ENCODE measurements at regions not wholly inside any gene's neighbourhood (a gene's known extent, or its start where the extent isn't known, plus 50 kb on each side); places are given as distances from the start of the nearest gene placed in this dataset.

- no peaks in the 10 kb centered on the region for H3K36me3 ChIP-seq (ENCODE audit: control insufficient read depth, insufficient read depth, low read length)
- H3K9me3 ChIP-seq: peaks cover 3% of the 10 kb centered on the region; the same call in 1 of the 2 replicates
- no peak for TF ChIP-seq CTCF (IDR thresholded peaks at IDR 0.05; ENCODE audit: insufficient read depth in 1 of 2, low read depth in 1 of 2, low read length in 1 of 2, severe bottlenecking in 1 of 2, unreplicated experiment in 1 of 2)
- ChIA-PET CTCF (no interaction called here), POLR2A (no interaction called here)
- Mint-ChIP-seq H3K4me3 (ENCODE audit: unreplicated experiment) (no peak overlapping the region), H3K27ac (ENCODE audit: unreplicated experiment) (no peak overlapping the region), H3K36me3 (ENCODE audit: insufficient read depth, unreplicated experiment) (no peaks in the 10 kb centered on the region), H3K27me3 (ENCODE audit: insufficient read depth, unreplicated experiment) (peaks cover 4% of the 10 kb centered on the region), H3K4me1 (ENCODE audit: low read depth, unreplicated experiment) (peaks cover 15% of the 10 kb centered on the region), H3K9me3 (ENCODE audit: unreplicated experiment) (no peaks in the 10 kb centered on the region)
- no peak for DNase-seq
- no TSS peak for BruUV-seq (replicated peaks)
- intact Hi-C loops (cut with micrococcal nuclease; ENCODE audit: unreplicated experiment): no loop called here
- no peak overlapping the region for H3K4me3 ChIP-seq (ENCODE audit: low read depth, low read length)
- peaks cover 20% of the 10 kb centered on the region for H3K4me1 ChIP-seq
- H3K27me3 ChIP-seq (replicated peaks; ENCODE audit: control insufficient read depth, insufficient read depth, low read length): no peaks in the 10 kb centered on the region
Observed at GRCh38 chr4:18571301-18571761, 549.8 kb upstream of the LCORL start.

DNA sequence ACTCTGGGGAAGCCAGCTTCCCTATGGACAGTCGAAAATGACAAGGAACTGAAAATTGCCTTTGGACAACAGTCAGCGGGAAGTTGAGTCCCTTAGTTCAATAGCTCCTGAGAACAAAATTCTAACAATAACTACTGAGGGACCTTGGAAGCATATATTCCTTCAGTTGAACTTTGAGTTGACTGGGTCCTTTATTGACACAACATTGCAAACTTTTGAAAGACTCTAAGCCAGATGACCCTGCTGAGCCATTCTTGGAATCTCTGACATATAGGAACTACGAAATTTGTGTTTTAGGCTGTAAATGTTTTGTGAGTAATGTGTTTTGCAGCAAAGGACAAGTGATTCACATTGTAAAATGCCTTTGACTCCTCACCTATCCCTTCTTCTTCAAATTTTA lies 548.8 kb upstream of the LCORL start:
- POLR2A ChIA-PET: no interaction called here
- Histone ChIP-seq H3K4me3 (ENCODE audit: low read depth, low read length) (no peak overlapping the region), H3K9me3 (peaks cover 3% of the 10 kb centered on the region; the same call in 1 of the 2 replicates), H3K36me3 (ENCODE audit: control insufficient read depth, insufficient read depth, low read length) (no peaks in the 10 kb centered on the region), H3K4me1 (peaks cover 20% of the 10 kb centered on the region), H3K27me3 (replicated peaks; ENCODE audit: control insufficient read depth, insufficient read depth, low read length) (no peaks in the 10 kb centered on the region)
- Mint-ChIP-seq H3K27ac (ENCODE audit: unreplicated experiment) (no peak overlapping the region), H3K4me1 (ENCODE audit: low read depth, unreplicated experiment) (peaks cover 15% of the 10 kb centered on the region), H3K4me3 (ENCODE audit: unreplicated experiment) (no peak overlapping the region), H3K9me3 (ENCODE audit: unreplicated experiment) (no peaks in the 10 kb centered on the region), H3K36me3 (ENCODE audit: insufficient read depth, unreplicated experiment) (no peaks in the 10 kb centered on the region), H3K27me3 (ENCODE audit: insufficient read depth, unreplicated experiment) (peaks cover 4% of the 10 kb centered on the region)
- CTCF ChIA-PET: interaction anchor here (0.5 kb wide), 1 partner anchor 789 kb away, joined by 3 read pairs; the partner anchor contains the start of gene FAM184B
- intact Hi-C loops (cut with micrococcal nuclease; ENCODE audit: unreplicated experiment): no loop called here
- TF ChIP-seq CTCF (IDR thresholded peaks at IDR 0.05; ENCODE audit: insufficient read depth in 1 of 2, low read depth in 1 of 2, low read length in 1 of 2, severe bottlenecking in 1 of 2, unreplicated experiment in 1 of 2): no peak
- DNase-seq: no peak
- BruUV-seq (replicated peaks): no TSS peak

- Mint-ChIP-seq H3K36me3 (ENCODE audit: insufficient read depth, unreplicated experiment) (no peaks in the 10 kb centered on the region), H3K4me3 (ENCODE audit: unreplicated experiment) (no peak overlapping the region), H3K9me3 (ENCODE audit: unreplicated experiment) (no peaks in the 10 kb centered on the region), H3K27ac (ENCODE audit: unreplicated experiment) (no peak overlapping the region), H3K27me3 (ENCODE audit: insufficient read depth, unreplicated experiment) (no peaks in the 10 kb centered on the region), H3K4me1 (ENCODE audit: low read depth, unreplicated experiment) (peaks cover 15% of the 10 kb centered on the region)
- TF ChIP-seq CTCF (IDR thresholded peaks at IDR 0.05; ENCODE audit: insufficient read depth in 1 of 2, low read depth in 1 of 2, low read length in 1 of 2, severe bottlenecking in 1 of 2, unreplicated experiment in 1 of 2): no peak
- ChIA-PET CTCF (no interaction called here), POLR2A (no interaction called here)
- H3K4me1 ChIP-seq: peaks cover 20% of the 10 kb centered on the region
- DNase-seq: no peak
- H3K9me3 ChIP-seq: peaks cover 3% of the 10 kb centered on the region; the same call in 1 of the 2 replicates
- no TSS peak for BruUV-seq (replicated peaks)
- no peaks in the 10 kb centered on the region for H3K27me3 ChIP-seq (replicated peaks; ENCODE audit: control insufficient read depth, insufficient read depth, low read length)
- intact Hi-C loops (cut with micrococcal nuclease; ENCODE audit: unreplicated experiment): loop anchor here (5.0 kb wide), 1 partner anchor 751 kb away; no protein-coding TSS in a partner anchor
- no peak overlapping the region for H3K4me3 ChIP-seq (ENCODE audit: low read depth, low read length)
- H3K36me3 ChIP-seq (ENCODE audit: control insufficient read depth, insufficient read depth, low read length): no peaks in the 10 kb centered on the region
Observed at GRCh38 chr4:18568600-18568999, 547.0 kb upstream of the LCORL start.

Measured in Caco-2 (cell line).